Smooth muscle cell (in vitro differentiated cells): ENCODE measurements at regions not wholly inside any gene's neighbourhood (a gene's known extent, or its start where the extent isn't known, plus 50 kb on each side); places are given as distances from the start of the nearest gene placed in this dataset.

Experiments used
- DNase-seq: peaks from one replicate; lab custom pipeline; 2025; ENCODE audit not compliant: unreplicated experiment; lab: John Stamatoyannopoulos, UW
- H2AFZ ChIP-seq: fragments of 200-600 bp; sonication (generic); 2 replicates; pipeline ENCODE4 v1.6.0; 2016; ENCODE audit warnings: antibody characterized with exemption, low read depth, mild to moderate bottlenecking
- H3F3A ChIP-seq: fragments of 200-600 bp; sonication (generic); 2 replicates; pipeline ENCODE4 v1.6.0; 2017; ENCODE audit warnings: antibody characterized with exemption, low read depth
- H3K27ac ChIP-seq: fragments of 200-600 bp; sonication (generic); 2 replicates; pipeline ENCODE4 v1.5.1; 2016; ENCODE audit warnings: low read depth, mild to moderate bottlenecking
- H3K27me3 ChIP-seq: fragments of 200-600 bp; sonication (generic); 2 replicates; pipeline ENCODE4 v1.6.1; 2016; ENCODE audit warnings: low read depth, mild to moderate bottlenecking
- H3K36me3 ChIP-seq: fragments of 200-600 bp; sonication (generic); 2 replicates; pipeline ENCODE4 v1.5.1; 2016; ENCODE audit warnings: low read depth
- H3K4me1 ChIP-seq: fragments of 200-600 bp; sonication (generic); 2 replicates; pipeline ENCODE4 v1.5.1; 2016; ENCODE audit warnings: low read depth
- H3K4me2 ChIP-seq: fragments of 200-600 bp; sonication (generic); 2 replicates; pipeline ENCODE4 v1.6.0; 2016; ENCODE audit warnings: mild to moderate bottlenecking
- H3K4me3 ChIP-seq: fragments of 200-600 bp; sonication (generic); 2 replicates; pipeline ENCODE4 v1.5.1; 2016; ENCODE audit warnings: mild to moderate bottlenecking
- H3K79me2 ChIP-seq: fragments of 200-600 bp; sonication (generic); 2 replicates; pipeline ENCODE4 v1.6.0; 2016; ENCODE audit warnings: low read depth, mild to moderate bottlenecking
- H3K9ac ChIP-seq: fragments of 200-600 bp; sonication (generic); 2 replicates; pipeline ENCODE4 v1.6.0; 2016; ENCODE audit warnings: low read depth
- H3K9me3 ChIP-seq: fragments of 200-600 bp; sonication (generic); replicated peaks from 2 replicates; pipeline ENCODE4 v1.5.1; 2016; ENCODE audit warnings: low read depth
- H4K20me1 ChIP-seq: fragments of 200-600 bp; sonication (generic); 2 replicates; pipeline ENCODE4 v1.6.0; 2016; ENCODE audit warnings: low read depth
- WGBS: methylation state at CpG from one replicate; pipeline ENCODE4 v1.1.7; 2016; ENCODE audit warnings: low lambda C conversion rate; 5-methylcytosine and 5-hydroxymethylcytosine counted together
- TF ChIP-seq, protein P1 (sequence below): fragments of 200-600 bp; sonication (generic); IDR thresholded peaks from 2 replicates; pipeline ENCODE4 v1.5.1; 2017; ENCODE audit warnings: borderline replicate concordance, mild to moderate bottlenecking, antibody characterized with exemption; ENCODE audit not compliant: insufficient read depth, poor library complexity, severe bottlenecking

DNA sequence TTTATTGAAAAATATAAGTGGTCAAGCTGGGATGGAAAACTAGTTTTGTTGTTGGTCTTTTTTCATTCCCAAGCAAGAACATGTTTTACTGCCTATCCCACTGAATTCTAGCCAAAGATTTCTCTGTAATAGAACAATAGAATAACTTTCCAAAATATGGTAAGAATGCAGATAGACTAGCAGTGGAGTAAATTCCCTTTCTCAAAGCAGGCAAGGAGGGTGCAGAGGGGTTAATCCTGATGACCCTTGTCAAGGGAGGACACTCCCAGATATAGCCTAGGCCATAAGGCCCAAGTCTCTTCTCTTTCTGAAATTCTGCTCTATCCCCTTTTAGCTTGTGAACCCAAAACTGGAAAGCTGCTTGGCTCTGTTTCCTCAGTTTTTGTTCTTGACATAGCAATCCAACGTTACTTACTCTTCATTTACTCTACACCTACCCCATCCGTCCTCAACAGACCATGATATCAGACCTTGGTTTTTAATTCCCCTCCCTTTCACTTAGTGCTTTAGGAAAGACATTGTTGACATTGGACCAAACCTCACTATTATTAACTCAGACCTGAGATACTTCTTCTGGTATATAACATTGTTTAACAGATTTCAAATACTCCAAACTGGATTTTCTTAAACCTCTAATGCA is 453.6 kb upstream of the THBS1 start:
- H2AFZ ChIP-seq, result no peak overlapping the region
- WGBS, result 76% methylated on average over 2 of the region's 2 CpGs
- H3K9ac ChIP-seq, result peak overlapping the region; percentile 58

DNA sequence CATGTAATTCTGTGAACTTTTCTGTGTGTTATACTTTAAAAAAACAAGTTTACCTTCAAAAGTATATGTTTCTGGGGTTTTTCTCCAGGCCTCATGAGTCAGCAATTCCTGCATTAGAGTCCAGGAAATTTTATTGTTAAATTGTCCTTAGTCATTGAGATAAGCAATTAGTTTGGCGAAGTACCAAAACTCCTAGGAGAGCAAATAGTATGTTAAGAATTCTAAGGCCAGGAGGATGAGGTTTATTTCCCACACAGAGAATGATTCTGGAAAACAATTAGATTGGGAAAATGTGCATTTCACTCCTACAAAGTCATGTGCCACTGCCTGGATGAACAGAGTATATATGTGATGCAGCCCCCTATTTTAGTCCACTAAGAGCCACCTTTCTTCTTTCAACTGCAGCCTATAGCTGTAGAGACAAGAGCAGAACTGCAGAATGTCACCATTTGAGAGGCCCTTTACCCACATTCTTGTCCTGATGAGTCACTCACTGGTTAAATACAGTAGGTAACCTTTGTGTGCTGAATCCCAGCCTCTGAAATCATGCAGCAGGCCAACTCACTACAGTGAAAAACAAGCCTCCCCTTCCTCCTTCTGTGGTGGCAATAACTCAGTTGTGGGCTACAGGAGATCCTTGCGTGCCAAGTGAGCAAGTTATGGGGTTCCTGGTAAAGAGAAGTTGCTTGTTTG is 452.8 kb upstream of the THBS1 start:
- H3K4me2 ChIP-seq, result peak overlapping the region; percentile 42
- H3K4me3 ChIP-seq, result no peak overlapping the region
- TF ChIP-seq, protein P1, sequence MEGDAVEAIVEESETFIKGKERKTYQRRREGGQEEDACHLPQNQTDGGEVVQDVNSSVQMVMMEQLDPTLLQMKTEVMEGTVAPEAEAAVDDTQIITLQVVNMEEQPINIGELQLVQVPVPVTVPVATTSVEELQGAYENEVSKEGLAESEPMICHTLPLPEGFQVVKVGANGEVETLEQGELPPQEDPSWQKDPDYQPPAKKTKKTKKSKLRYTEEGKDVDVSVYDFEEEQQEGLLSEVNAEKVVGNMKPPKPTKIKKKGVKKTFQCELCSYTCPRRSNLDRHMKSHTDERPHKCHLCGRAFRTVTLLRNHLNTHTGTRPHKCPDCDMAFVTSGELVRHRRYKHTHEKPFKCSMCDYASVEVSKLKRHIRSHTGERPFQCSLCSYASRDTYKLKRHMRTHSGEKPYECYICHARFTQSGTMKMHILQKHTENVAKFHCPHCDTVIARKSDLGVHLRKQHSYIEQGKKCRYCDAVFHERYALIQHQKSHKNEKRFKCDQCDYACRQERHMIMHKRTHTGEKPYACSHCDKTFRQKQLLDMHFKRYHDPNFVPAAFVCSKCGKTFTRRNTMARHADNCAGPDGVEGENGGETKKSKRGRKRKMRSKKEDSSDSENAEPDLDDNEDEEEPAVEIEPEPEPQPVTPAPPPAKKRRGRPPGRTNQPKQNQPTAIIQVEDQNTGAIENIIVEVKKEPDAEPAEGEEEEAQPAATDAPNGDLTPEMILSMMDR, result no peak
- no peak for DNase-seq
- no peaks in the 10 kb centered on the region for H3K36me3 ChIP-seq
- H3K9ac ChIP-seq, result peak overlapping the region; percentile 28
- no peaks in the 10 kb centered on the region for H3K27me3 ChIP-seq
- peaks cover 16% of the 10 kb centered on the region for H3F3A ChIP-seq
- peak overlapping the region; percentile 96 for H3K27ac ChIP-seq
- H3K79me2 ChIP-seq, result no peaks in the 10 kb centered on the region
- H3K4me1 ChIP-seq, result peaks cover 23% of the 10 kb centered on the region
- WGBS, result 23% methylated on average over 2 of the region's 2 CpGs
- no peaks in the 10 kb centered on the region for H3K9me3 ChIP-seq
- no peak overlapping the region for H2AFZ ChIP-seq
- H4K20me1 ChIP-seq, result no peaks in the 10 kb centered on the region

More for the DNA sequence above, 453.6 kb upstream of the THBS1 start:
- Histone ChIP-seq H3K9me3 (no peaks in the 10 kb centered on the region), H3K4me1 (peaks cover 23% of the 10 kb centered on the region), H3K4me3 (no peak overlapping the region), H3F3A (peaks cover 11% of the 10 kb centered on the region), H3K4me2 (peak overlapping the region; percentile 42), H4K20me1 (no peaks in the 10 kb centered on the region), H3K79me2 (no peaks in the 10 kb centered on the region), H3K27ac (peak overlapping the region; percentile 96), H3K36me3 (no peaks in the 10 kb centered on the region), H3K27me3 (no peaks in the 10 kb centered on the region)
- no peak for DNase-seq
- TF ChIP-seq, protein P1, result no peak

DNA sequence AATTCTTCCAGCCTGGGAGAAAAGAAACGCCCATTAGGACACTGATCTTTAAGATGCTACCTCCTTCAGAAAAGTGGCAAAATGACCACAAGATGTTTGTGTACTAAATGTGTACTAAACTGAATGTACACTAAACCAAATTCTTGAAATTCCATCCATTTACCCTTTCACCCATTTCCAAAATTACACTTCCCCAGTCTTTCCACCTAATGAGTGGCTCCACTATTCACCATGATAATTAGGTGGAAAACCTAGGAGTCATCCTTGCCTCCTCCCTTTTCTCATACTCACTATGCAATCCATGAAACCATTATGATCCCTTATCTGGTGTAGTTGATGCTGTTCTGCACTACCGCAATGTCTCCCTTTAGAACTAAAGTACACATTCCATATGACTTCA is 452.1 kb upstream of the THBS1 start:
- H2AFZ ChIP-seq, result no peak overlapping the region
- H3K9me3 ChIP-seq, result no peaks in the 10 kb centered on the region
- peaks cover 23% of the 10 kb centered on the region for H3K4me1 ChIP-seq
- no peak for DNase-seq
- no peak overlapping the region for H3K4me3 ChIP-seq
- H3K27me3 ChIP-seq, result no peaks in the 10 kb centered on the region
- H3K36me3 ChIP-seq, result no peaks in the 10 kb centered on the region
- H3K4me2 ChIP-seq, result peak overlapping the region; percentile 42
- H3F3A ChIP-seq, result peaks cover 17% of the 10 kb centered on the region
- no peaks in the 10 kb centered on the region for H4K20me1 ChIP-seq
- TF ChIP-seq, protein P1, result no peak
- H3K9ac ChIP-seq, result peak overlapping the region; percentile 28
- H3K27ac ChIP-seq, result peak overlapping the region; percentile 96
- WGBS, result 69% methylated on average over 2 of the region's 2 CpGs
- no peaks in the 10 kb centered on the region for H3K79me2 ChIP-seq
